AG08395 (cell line): ENCODE measurements at regions not wholly inside any gene's neighbourhood (a gene's known extent, or its start where the extent isn't known, plus 50 kb on each side); places are given as distances from the start of the nearest gene placed in this dataset.

Experiments
- DNase-seq: peaks from one replicate; pipeline ENCODE4 v3.0.0; 2012; ENCODE audit warnings: mixed read lengths, low spot score

GRCh38 chr2:120477198-120477597 is 131.3 kb downstream of the INHBB start:
- no peak for DNase-seq

- DNase-seq = no peak
Observed at GRCh38 chr2:120477831-120478481, 132.0 kb downstream of the INHBB start.

- DNase-seq = no peak
Observed at GRCh38 chr2:120480346-120480902, 134.5 kb downstream of the INHBB start.

GRCh38 chr2:120480903-120481445 is 135.0 kb downstream of the INHBB start:
- no peak for DNase-seq

- DNase-seq = no peak
Observed at GRCh38 chr2:120481446-120482194, 135.7 kb downstream of the INHBB start.

GRCh38 chr2:120482334-120482733 is 136.4 kb downstream of the INHBB start:
- no peak for DNase-seq

GRCh38 chr2:120483355-120483754 is 137.4 kb downstream of the INHBB start:
- DNase-seq = no peak

- no peak for DNase-seq
Observed at GRCh38 chr2:120485096-120485495, 139.2 kb downstream of the INHBB start.

- DNase-seq = no peak
Observed at GRCh38 chr2:120486441-120486840, 140.5 kb downstream of the INHBB start.

GRCh38 chr2:120486946-120487345 is 141.0 kb downstream of the INHBB start:
- DNase-seq = peak; percentile 64

- no peak for DNase-seq
Observed at GRCh38 chr2:120488531-120488930, 142.6 kb downstream of the INHBB start.

GRCh38 chr2:120489023-120489422 is 143.1 kb downstream of the INHBB start:
- DNase-seq = no peak

- DNase-seq = no peak
Observed at GRCh38 chr2:120490091-120490798, 144.3 kb downstream of the INHBB start.

- DNase-seq = no peak
Observed at GRCh38 chr2:120491111-120491625, 145.2 kb downstream of the INHBB start.

- no peak for DNase-seq
Observed at GRCh38 chr2:120493231-120493630, 147.3 kb downstream of the INHBB start.

GRCh38 chr2:120494446-120494845 is 148.5 kb downstream of the INHBB start:
- no peak for DNase-seq

- DNase-seq = no peak
Observed at GRCh38 chr2:120495586-120495985, 149.7 kb downstream of the INHBB start.

- DNase-seq = no peak
Observed at GRCh38 chr2:120496235-120496634, 150.3 kb downstream of the INHBB start.

GRCh38 chr2:120496759-120497158 is 150.8 kb downstream of the INHBB start:
- DNase-seq = no peak

- DNase-seq = no peak
Observed at GRCh38 chr2:120497261-120497977, 151.5 kb downstream of the INHBB start.

GRCh38 chr2:120498121-120498520 is 152.2 kb downstream of the INHBB start:
- DNase-seq = no peak
